ENCODE measurements at regions not wholly inside any gene's neighbourhood (a gene's known extent, or its start where the extent isn't known, plus 50 kb on each side); places are given as distances from the start of the nearest gene placed in this dataset.
"Not testable (repeated sequence)": the region's sequence is repeated elsewhere in the genome, so short reads cannot be mapped to it uniquely, and the experiment has no call there.

DNA sequence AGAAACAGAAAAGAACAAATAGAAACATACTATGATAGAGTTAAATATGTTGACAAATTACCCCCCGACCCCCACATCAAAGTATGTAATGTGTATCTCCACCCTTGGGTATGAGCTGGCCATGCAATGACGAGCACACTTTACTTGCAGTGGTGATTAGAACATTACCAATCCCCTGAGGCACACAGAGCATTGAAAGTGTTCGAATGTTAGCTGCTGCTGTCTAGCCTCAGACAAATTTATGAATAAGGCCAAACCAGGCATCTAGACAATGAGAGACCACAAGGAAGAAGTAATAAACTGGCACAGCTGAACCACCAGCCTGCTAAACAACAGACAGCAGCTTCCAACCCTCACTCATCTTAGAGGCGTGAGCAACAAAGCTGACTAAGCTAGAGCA is 380.5 kb downstream of the DSEL start:
- no peak for DNase-seq (ENCODE audit: low read depth)

DNA sequence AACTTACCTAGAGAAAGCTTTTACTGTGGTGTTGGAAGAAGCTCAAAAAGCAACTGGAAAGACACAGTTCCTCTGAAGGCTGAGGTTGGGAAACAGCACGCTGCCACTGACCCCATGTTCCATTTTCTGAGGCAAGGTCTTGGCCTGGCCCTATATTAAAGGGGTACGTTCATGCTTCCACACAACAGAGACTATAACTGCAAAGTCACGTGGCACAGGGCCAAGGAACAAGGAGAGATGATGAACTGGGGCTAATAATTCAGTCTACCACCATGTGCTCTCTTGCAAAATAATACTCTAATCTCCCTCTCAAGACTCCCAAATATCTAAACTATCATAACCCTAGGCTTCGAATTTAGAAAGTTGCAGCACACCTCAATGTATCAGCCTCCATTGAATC is 381.6 kb downstream of the DSEL start:
- no peak for DNase-seq (ENCODE audit: low read depth)

DNA sequence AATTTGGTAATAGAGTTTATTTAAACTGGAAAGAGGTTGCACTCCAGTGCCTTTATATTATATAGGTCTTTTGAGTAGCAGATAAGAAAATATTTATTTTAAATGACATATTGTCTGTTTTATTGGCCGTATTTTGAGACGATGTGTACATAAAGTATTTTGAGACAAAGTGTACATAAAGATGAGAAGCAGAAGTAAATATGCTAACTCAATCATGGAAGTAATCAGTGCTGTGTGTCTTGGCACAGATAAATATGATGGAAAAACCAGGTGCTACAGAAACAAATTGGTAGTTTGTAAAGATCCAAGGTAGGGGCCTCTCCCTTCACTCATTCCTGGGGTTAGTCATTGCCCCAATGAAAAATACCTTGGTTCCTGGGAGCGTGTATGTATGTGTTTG is 382.9 kb downstream of the DSEL start:
- DNase-seq (ENCODE audit: low read depth) = no peak

- no peak for DNase-seq (ENCODE audit: low read depth)
Observed at GRCh38 chr18:67132919-67133318, 383.6 kb downstream of the DSEL start.

- DNase-seq (ENCODE audit: low read depth) = no peak
Observed at GRCh38 chr18:67131498-67131897, 385.0 kb downstream of the DSEL start.

DNA sequence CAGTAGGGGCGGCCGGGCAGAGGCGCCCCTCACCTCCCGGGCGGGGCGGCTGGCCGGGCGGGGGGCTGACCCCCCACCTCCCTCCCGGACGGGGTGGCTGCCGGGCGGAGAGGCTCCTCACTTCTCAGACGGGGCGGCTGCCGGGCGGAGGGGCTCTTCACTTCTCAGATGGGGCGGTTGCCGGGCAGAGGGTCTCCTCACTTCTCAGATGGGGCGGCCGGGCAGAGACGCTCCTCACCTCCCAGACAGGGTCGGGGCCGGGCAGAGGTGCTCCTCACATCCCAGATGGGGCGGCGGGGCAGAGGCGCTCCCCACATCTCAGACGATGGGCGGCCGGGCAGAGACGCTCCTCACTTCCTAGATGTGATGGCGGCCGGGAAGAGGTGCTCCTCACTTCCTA is 389.8 kb downstream of the DSEL start:
- not testable (repeated sequence) for DNase-seq (ENCODE audit: low read depth)

GRCh38 chr18:67123901-67124300 is 392.6 kb downstream of the DSEL start:
- DNase-seq (ENCODE audit: low read depth) = no peak

DNA sequence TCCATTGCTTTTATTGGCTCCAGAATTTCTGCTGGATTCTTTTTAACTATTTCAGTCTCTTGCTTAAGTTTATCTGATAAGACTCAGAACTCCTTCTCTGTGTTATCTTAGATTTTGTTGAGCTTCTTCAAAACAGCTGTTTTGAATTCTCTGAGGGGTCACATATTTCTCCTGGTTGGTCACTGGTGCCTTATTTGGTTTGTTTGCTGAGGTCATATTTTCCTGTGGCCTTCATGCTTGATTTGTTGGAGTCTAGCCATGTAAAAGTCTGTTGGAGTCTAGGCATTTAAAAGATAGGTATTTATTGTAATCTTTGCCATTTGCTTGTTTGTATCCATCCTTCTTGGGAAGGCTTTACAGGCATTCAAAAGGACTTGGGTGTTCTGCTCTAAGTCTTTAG is 398.7 kb downstream of the DSEL start:
- DNase-seq (ENCODE audit: low read depth) = no peak

DNA sequence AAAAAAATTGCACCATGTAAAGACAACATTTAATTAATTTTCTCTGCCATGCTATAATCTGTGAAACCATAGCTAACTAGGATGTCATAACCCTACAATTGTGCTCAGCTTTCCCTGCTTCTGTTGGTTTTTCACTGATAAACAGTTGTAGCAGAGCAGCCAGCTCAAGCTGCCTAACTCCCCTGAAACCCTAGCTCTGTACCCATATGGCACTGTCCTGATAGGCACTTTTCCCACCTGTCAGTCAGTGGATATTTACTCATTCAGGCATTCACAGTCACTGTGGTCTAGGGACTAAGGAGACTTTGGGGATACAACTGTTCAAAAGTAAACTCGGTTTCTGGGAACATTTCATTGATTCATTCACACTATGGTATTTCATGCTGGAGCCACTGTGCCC is 407.0 kb downstream of the DSEL start:
- DNase-seq (ENCODE audit: low read depth) = no peak

- DNase-seq (ENCODE audit: low read depth) = no peak
Observed at GRCh38 chr18:67108894-67109293, 407.6 kb downstream of the DSEL start.

- DNase-seq (ENCODE audit: low read depth) = no peak
Observed at GRCh38 chr18:67104700-67105284, 411.7 kb downstream of the DSEL start.

GRCh38 chr18:67094123-67094522 is 422.4 kb downstream of the DSEL start:
- no peak for DNase-seq (ENCODE audit: low read depth)

GRCh38 chr18:67092141-67092540 is 424.4 kb downstream of the DSEL start:
- no peak for DNase-seq (ENCODE audit: low read depth)

DNA sequence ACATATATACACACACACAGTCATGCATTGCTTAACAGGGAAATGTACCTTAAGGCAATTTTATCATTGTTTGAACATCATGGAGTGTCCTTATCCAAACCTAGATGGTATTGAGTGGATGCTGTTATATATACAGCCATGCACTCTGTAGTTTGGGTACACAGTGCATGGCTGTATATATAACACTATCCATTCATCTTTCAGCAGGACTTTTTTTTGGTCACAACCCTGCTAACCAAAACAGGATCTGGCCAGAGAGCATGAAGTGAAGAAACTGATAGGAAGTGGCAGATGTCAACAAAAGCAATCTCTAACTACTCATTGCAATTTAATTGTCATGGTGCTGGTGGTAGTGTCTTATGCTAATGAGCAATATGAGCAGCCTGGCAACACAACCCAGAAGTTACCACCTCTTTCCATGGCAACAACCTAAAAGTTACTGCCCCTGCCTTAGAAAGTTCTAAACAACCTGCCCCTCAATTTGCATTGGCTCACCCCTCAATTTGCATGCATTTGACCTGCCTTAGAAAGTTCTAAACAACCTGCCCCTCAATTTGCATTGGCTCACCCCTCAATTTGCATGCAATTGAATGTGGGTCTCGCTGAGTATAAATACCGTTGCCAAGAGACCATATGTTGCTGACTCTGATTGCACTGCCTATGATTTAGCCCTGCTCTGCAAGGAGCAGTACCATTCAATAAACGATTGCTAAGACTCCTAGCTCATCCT is 434.9 kb downstream of the DSEL start:
- no peak for DNase-seq (ENCODE audit: low read depth)

DNA sequence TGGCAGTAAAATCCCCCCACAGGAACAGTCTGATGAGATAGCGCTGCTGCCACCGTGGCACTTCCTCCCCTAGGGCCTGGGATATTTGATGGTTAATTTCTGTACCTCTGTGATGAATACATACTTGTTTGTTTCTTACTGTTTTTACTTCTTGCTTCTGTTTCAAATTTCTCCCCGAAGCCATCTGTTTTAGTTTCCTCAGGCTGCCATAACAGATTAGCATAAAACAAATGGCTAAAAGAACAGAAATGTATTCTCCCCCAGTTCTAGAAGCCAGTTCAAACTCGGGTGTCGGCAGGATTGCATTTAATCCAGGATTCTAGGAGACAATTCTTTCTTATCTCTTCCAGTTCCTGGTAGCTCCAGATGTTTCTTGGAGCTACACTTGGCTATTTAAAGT is 435.9 kb downstream of the DSEL start:
- no peak for DNase-seq (ENCODE audit: low read depth)

DNA sequence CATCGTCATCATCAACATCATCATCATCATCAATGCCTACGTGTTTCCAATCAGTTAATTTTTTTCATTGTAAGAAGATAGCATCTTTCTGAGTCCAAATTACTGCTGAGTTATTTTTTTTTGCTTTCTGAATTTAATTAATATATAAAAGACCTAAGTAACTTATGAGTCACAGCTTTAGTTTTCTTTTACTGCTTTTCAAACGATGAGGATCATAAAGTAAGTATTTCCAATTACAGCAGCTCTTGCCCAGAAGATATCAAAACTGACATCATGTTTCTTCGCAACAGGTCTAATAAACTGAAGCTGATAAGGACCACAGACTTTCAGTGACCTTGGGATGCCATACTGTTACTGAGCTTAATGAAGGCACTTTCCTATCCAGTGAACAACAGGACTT is 442.2 kb downstream of the DSEL start:
- DNase-seq (ENCODE audit: low read depth) = no peak

- DNase-seq (ENCODE audit: low read depth) = no peak
Observed at GRCh38 chr18:67072791-67073190, 443.7 kb downstream of the DSEL start.

- DNase-seq (ENCODE audit: low read depth) = no peak
Observed at GRCh38 chr18:67068608-67069007, 447.9 kb downstream of the DSEL start.

DNA sequence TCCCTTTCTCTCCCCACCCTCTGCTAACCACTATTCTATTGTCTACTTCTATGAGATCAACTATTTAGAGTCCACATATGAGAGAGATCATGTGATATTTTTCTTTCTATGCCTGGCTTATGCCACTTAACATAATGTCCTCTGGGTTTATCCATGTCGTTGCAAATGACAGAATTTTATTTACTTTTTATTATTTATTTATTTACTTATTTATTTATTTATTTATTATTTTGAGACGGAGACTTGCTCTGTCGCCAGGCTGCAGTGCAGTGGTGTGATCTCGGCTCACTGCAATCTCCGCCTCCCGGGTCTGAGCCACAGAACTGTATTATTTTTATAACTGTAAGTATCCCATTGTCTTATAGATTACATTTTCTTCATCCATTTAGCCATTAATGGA is 443.4 kb upstream of the CDH19 start:
- no peak for DNase-seq (ENCODE audit: low read depth)

DNA sequence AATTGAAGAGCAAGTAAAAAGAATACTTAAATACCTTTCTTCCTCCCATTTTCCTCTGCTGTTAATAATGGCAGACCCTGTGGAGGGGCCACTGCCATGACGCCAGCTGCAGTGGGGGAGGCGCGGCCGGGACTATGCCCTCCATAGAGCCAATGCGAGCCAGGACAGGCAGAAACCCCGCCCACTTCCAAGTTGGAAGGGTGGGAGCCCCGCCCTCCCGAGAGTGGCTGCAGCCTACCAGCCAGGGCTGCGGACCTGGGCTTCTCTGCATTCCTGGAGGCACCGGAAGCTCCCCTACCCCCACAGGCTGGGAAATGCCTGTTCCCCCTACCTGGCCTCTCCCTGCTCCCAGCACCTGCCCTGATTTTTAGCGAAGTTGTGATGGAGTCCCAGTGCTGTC is 439.4 kb upstream of the CDH19 start:
- no peak for DNase-seq (ENCODE audit: low read depth)

- no peak for DNase-seq (ENCODE audit: low read depth)
Observed at GRCh38 chr18:67041334-67041733, 437.4 kb upstream of the CDH19 start.

- no peak for DNase-seq (ENCODE audit: low read depth)
Observed at GRCh38 chr18:67035026-67035425, 431.1 kb upstream of the CDH19 start.

GRCh38 chr18:67023059-67023458 is 419.2 kb upstream of the CDH19 start:
- no peak for DNase-seq (ENCODE audit: low read depth)

DNA sequence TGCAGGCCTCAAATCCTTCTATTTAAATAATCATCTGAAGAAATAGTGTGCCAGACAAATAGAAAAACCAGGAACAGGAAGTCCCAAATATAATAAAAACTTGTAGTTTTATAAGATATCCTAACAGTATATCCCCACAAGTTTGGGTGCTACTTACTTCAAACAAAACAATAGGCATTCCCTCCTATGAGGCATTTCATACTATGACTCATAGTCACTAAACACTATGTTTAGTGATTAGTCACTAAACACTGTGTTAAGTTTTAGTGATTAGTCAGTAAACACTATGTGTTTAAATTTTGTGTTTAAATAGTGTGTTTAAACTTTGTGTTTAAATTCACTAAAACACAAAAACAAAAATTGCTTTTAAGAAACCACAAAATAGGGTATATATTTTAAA is 407.0 kb upstream of the CDH19 start:
- DNase-seq (ENCODE audit: low read depth) = no peak

Measured in stimulated activated CD8-positive, alpha-beta memory T cell treated with anti-CD3 and anti-CD28 coated beads, Interleukin-12 subunit alpha, Interleukin-12 subunit beta, amount 100 ng/mL, for 1 hour (primary cell).